ENCODE measurements at regions not wholly inside any gene's neighbourhood (a gene's known extent, or its start where the extent isn't known, plus 50 kb on each side); places are given as distances from the start of the nearest gene placed in this dataset.

DNA sequence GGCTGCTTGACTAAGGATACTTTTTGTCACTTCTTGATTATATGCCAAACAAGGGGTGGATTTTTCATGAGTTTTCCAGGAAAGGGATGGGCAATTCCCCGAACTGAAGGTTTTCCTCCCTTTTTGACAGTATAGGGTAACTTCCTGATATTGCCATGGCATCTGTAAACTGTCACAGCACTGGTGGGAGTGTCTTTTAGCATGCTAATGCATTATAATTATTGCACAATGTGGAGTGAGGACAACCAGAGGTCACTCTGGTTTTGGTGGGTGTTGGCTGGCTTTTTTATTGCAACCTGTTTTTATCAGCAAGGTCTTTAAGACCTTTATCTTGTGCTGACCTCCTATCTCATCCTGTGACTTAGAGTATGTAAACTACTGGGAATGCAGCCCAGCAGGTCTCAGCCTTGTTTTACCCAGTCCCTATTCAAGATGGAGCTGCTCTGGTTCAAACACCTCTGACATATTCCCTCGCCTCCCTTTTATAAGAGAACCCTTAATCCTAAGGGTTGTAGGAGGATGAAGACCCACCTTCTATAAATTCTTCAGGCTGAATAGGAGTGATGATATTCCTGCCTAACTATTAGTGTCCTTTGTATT, 471.2 kb downstream of the ATP23 start:
- Histone ChIP-seq H3K36me3 (ENCODE audit: control insufficient read depth, insufficient read depth, low read length) (no peaks in the 10 kb centered on the region), H3K27me3 (ENCODE audit: control insufficient read depth, insufficient read depth, low read length) (no peaks in the 10 kb centered on the region), H3K4me3 (ENCODE audit: low read depth, low read length) (no peak overlapping the region)
- TF ChIP-seq, protein P1, sequence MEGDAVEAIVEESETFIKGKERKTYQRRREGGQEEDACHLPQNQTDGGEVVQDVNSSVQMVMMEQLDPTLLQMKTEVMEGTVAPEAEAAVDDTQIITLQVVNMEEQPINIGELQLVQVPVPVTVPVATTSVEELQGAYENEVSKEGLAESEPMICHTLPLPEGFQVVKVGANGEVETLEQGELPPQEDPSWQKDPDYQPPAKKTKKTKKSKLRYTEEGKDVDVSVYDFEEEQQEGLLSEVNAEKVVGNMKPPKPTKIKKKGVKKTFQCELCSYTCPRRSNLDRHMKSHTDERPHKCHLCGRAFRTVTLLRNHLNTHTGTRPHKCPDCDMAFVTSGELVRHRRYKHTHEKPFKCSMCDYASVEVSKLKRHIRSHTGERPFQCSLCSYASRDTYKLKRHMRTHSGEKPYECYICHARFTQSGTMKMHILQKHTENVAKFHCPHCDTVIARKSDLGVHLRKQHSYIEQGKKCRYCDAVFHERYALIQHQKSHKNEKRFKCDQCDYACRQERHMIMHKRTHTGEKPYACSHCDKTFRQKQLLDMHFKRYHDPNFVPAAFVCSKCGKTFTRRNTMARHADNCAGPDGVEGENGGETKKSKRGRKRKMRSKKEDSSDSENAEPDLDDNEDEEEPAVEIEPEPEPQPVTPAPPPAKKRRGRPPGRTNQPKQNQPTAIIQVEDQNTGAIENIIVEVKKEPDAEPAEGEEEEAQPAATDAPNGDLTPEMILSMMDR (IDR thresholded peaks at IDR 0.05; ENCODE audit: insufficient read depth, low read length, poor library complexity, severe bottlenecking) = no peak
- no peak for DNase-seq (ENCODE audit: low read depth)

DNA sequence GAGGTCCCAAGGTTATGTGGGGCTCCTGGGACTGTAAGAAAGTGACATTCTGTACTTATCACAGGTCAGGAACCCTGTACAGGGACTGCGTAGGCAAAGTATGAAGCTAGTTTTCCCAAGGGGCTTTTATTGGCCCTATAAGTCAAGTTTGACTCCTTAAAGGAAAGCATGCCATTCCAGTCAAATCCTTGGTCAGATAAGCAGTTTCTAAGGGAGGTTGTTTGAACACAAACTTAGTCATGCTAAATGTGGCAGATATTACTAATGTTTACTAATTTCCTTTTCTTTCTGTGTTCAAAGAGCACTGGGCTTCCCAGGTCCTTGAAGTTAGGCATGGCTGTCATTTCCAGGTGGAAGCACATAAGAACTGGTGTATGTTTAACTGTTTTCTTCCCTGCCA, 472.4 kb downstream of the ATP23 start:
- no peak for DNase-seq (ENCODE audit: low read depth)
- H3K4me3 ChIP-seq (ENCODE audit: low read depth, low read length) = no peak overlapping the region
- no peaks in the 10 kb centered on the region for H3K36me3 ChIP-seq (ENCODE audit: control insufficient read depth, insufficient read depth, low read length)
- H3K27me3 ChIP-seq (ENCODE audit: control insufficient read depth, insufficient read depth, low read length) = no peaks in the 10 kb centered on the region
- TF ChIP-seq, protein P1 (IDR thresholded peaks at IDR 0.05; ENCODE audit: insufficient read depth, low read length, poor library complexity, severe bottlenecking) = no peak

DNA sequence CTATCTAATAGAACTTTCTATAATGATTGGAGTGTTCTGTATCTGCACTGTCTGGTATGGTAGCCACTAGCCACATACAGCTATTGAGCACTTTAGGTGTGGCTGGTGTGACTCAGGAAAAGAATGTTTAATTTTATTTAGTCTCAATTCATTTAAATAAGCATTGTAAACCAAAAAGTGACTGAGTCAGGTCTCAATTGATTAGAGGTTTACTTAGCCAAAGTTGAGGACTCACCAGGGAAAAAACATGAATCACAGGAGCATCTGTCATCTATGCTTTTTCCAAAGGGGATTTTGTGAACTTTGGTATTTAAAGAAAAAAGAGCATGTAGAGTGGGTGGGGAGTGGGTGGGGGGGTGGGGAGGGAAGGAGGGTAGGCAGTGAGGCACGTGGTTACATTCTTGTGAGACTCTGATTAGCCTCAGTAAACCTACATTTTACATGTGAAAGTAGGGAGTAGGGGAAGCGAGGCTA, 473.1 kb downstream of the ATP23 start:
- H3K4me3 ChIP-seq (ENCODE audit: low read depth, low read length) = no peak overlapping the region
- TF ChIP-seq, protein P1 (IDR thresholded peaks at IDR 0.05; ENCODE audit: insufficient read depth, low read length, poor library complexity, severe bottlenecking) = no peak
- no peaks in the 10 kb centered on the region for H3K36me3 ChIP-seq (ENCODE audit: control insufficient read depth, insufficient read depth, low read length)
- no peak for DNase-seq (ENCODE audit: low read depth)
- no peaks in the 10 kb centered on the region for H3K27me3 ChIP-seq (ENCODE audit: control insufficient read depth, insufficient read depth, low read length)

DNA sequence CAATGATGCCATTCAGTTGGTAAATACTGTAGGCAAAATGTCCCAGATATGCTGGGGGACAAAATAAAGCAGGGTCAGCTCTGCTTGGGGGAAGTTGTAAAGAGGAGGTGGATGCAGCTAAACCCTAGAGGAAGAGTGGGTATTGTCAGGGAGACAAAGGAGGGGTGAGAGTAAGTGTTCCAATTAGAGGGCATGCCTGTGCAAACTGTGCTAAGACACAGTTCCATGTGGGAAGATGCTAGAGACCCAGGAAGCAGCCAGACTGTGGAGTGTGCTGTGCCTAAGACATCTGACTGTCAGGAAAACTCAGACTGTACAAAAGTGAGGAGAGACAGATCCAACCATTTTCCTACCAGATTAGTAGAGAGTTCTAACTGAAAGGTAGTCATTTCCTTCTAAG, 474.3 kb downstream of the ATP23 start:
- no peak overlapping the region for H3K4me3 ChIP-seq (ENCODE audit: low read depth, low read length)
- no peak for DNase-seq (ENCODE audit: low read depth)
- H3K36me3 ChIP-seq (ENCODE audit: control insufficient read depth, insufficient read depth, low read length) = no peaks in the 10 kb centered on the region
- TF ChIP-seq, protein P1 (IDR thresholded peaks at IDR 0.05; ENCODE audit: insufficient read depth, low read length, poor library complexity, severe bottlenecking) = no peak
- H3K27me3 ChIP-seq (ENCODE audit: control insufficient read depth, insufficient read depth, low read length) = no peaks in the 10 kb centered on the region

DNA sequence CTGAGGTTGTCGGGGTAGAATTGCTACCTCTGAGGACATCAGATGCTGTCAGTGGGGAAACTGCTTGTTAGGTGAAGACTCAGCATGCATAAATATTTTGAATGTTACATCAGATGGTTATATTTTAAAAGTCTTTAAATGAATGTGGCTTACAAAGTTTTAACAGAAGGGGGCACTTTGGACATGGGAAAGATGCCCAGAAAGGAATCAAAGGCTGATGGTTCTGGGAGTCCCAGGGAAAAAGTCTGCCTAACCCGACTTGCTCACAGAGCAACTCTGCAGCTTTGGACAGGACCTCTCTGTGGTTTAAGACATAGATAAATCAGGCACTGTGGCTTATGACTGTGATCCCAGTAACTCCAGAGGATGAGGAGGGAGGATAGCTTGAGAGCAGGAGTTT, 474.9 kb downstream of the ATP23 start:
- Histone ChIP-seq H3K4me3 (ENCODE audit: low read depth, low read length) (no peak overlapping the region), H3K27me3 (ENCODE audit: control insufficient read depth, insufficient read depth, low read length) (no peaks in the 10 kb centered on the region), H3K36me3 (ENCODE audit: control insufficient read depth, insufficient read depth, low read length) (no peaks in the 10 kb centered on the region)
- TF ChIP-seq, protein P1 (IDR thresholded peaks at IDR 0.05; ENCODE audit: insufficient read depth, low read length, poor library complexity, severe bottlenecking) = no peak
- no peak for DNase-seq (ENCODE audit: low read depth)

DNA sequence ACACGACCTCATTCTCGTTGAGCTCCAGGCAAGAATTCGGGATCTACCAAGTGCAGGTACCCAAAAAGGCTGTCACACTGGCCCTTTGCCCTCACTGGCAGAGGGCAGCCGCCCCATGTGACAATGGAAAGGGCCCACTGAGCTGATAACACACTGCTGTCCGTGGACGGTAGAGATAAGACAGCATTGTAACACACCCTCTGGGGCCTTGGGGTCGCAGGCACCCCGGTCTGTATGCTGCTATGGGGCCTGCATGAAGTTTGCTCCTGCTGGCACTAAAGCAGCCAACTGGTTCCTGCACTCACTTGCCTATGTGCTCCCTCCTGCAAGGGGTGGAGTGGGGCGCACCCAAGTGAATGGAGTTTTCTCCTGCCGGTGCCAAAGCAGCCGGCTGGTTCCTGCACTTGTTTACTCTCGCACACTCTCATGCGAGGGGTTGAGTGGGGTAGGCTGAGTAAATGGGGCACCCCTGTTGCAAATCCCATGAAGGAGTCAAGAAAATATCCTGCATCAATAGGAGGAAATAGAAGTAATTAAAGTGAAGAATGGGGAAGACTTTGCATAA, 477.9 kb downstream of the ATP23 start:
- H3K36me3 ChIP-seq (ENCODE audit: control insufficient read depth, insufficient read depth, low read length) = no peaks in the 10 kb centered on the region
- no peak for DNase-seq (ENCODE audit: low read depth)
- H3K4me3 ChIP-seq (ENCODE audit: low read depth, low read length) = no peak overlapping the region
- TF ChIP-seq, protein P1 (IDR thresholded peaks at IDR 0.05; ENCODE audit: insufficient read depth, low read length, poor library complexity, severe bottlenecking) = no peak
- H3K27me3 ChIP-seq (ENCODE audit: control insufficient read depth, insufficient read depth, low read length) = no peaks in the 10 kb centered on the region

Data from kidney epithelial cell (primary cell).